NCI-H1694 treated with DMSO at 0.1 percent for 48 hours (cell line): ENCODE measurements at regions not wholly inside any gene's neighbourhood (a gene's known extent, or its start where the extent isn't known, plus 50 kb on each side); places are given as distances from the start of the nearest gene placed in this dataset.
A peak's percentile ranks its signal among the peaks of the same experiment; 100 is the strongest.

Experiments
- DNase-seq: peaks from one replicate; lab custom pipeline; 2025; lab: John Stamatoyannopoulos, UW

- peak; percentile 59 for DNase-seq
These were observed 100.1 kb upstream of the KLF3 start for GRCh38 chr4:38563707-38564495.

DNA sequence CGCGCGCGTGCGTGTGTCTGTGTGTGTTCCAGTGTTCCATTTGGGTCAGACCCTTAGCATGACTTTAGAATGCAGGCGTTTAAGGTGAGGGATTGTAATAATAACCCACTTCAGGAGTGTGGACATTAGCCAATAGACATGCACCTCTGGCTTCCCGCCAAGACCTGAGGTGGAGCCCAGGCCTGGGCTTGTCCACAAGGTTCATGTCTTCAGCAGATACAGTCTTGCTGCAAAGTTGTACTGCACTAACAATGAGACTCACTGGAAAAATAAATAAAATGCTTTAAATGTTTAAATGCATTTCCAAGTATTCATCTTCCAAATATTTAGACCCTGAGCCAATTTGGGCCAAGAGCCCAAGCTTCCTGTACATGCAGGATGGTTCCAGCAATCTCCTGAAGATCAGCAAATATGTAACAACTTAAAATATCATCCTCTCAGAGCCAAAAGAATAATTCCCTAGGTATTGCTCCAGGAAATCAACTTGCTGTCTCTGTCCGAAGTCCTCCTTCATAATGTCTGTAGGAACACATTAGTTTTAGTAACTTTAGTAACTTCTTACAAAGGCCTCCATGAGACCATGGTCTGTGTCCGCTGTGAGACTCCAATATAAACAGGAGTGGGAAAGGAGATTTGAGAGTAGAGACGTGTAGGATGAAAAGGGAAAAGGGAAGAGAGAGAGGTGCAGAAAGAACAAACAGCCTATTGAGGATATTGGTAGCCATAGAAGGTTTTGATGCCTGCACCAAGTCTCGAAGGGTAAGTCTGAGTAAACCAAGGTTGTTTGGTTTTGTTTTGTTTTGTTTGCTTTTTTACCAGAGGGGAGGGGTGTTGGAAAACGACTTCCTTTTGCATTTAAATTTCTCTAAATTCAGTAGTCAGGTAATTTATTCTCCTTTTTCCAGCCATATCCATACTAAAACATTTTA is 98.5 kb upstream of the KLF3 start:
- no peak for DNase-seq

DNA sequence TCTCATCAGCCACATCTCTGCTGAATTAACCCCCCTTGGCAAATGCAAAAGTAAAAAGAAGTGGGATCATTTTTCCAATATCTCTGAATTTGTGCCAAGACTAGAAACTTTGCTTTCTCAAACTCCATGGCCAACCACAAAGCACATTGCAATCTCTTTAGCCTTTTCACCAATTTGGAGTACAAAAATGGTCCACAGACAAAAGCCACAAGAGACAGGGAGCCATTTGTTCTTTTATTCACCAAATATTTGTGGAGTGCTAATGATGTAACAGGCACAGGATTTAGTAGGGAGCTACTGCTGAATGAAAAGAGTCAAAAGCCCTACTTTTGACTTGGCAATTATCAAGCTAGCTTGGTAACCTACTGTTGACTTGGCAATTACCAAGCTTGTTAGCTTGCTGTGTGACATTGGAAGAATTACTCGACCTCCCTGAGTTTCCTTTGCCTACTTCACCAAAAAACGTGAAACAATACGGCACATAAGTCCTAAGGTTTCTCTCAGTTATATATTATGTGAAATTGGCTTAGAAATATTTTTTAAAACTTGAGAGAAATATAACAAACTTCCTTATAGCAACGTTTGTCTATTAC is 97.1 kb upstream of the KLF3 start:
- DNase-seq: no peak

DNA sequence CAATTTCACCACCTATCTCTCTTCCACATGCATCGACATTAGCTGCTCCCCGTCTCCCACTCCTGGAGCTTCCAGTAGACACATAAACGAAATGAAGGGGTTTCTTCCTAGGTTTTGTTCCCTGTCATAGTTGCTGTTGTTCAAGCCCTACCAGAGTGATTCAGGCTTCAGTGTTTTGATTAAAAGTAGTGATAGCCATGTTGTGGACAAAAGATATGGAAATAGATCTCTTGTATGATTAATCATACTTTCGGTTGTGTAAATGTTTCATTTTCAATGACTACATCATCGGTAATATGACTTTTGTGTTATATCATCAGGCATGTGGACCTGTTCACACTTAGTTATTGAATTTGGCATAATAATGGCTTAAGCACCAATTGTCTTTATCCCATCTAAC is 96.5 kb upstream of the KLF3 start:
- DNase-seq: no peak

- no peak for DNase-seq
These were observed 95.2 kb upstream of the KLF3 start for GRCh38 chr4:38568768-38569167.

GRCh38 chr4:38570647-38571276 is 93.2 kb upstream of the KLF3 start:
- no peak for DNase-seq

DNA sequence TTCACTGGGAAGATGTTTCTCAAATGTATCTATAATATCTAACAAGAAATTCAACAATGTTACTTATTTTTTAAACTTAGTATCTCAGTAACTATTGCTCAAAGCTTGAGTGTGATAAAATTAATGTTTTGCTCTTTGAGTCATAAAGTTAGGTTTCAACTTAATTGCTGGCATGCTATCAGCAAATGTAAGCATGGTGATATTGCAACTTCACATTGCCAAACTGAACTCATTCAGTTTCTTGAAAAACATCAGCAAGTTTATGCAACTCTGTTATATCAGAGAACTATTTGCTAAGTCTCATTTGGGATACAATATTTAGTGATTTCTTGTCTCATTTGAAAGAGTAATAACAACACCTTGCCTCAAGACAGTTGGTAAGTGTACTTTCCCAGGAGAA is 91.2 kb upstream of the KLF3 start:
- no peak for DNase-seq

GRCh38 chr4:38574559-38575333 is 89.3 kb upstream of the KLF3 start:
- no peak for DNase-seq

- no peak for DNase-seq
These were observed 87.2 kb upstream of the KLF3 start for GRCh38 chr4:38576767-38577166.

DNA sequence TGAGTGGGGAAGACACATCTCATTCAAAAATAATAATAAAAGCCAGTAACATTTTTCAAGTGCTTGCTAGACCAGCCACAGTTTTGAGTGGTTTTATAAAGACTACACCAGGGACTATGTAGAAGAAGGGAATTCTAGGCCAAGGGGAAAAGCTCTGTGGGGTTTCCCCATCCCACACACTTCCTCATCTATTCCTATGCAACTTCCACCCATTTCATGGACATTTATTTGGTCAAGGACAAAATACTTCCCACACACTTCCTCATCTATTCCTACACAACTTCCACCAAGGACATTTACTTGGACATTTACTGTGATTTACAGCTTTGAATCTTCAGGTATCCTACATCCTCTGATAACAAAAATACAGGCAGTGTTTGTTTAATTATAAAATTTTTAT is 86.5 kb upstream of the KLF3 start:
- no peak for DNase-seq

DNA sequence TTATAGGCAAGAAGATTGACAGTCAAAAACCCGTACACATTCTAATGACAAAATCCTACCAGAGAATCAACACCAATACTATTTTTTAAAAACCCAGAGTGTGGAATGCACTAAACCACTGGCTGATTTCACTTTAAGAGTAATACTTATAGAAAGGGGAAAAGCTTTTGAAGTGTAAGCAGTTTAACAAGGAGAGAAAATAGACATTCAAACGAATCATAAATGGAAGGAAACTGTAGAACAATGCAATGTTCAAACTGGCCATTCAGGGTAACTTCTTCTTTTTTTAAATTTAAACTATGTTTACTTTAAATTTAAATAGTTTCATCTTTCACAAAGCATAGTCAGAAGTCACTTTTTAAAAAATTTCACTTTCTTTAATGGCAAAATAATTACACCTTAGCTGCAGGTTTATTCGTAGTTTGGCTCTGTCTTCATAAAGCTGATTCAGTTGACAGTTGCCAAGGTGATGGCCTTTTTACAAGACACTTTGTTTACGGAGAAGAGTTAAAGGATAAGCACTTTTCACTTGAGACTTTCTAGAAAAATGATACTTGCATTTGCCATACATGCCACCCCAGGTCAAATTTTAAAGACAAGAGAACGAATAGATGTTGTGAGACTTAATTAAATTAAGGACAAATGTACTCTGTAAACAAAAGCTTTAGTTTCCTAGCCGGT is 82.4 kb upstream of the KLF3 start:
- DNase-seq: no peak

DNA sequence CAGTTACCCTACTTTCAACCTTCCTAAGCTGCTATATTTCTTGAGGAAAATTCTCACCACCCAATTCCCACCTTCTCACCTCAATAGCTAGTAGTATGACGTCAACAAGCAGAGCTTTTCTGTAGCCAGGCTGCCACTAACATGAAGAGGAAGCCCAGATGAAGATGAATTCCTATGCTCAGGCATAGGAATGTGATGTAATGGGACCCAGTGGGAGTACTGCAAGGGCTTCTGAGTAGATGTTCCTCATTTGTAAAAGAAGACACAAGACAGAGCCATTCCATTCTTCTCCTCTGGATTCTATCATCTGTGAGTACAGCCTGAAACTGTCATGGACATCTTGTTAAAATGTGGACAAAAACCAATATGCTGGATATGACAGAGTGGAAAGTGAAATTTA is 81.6 kb upstream of the KLF3 start:
- no peak for DNase-seq

GRCh38 chr4:38582889-38583470 is 81.0 kb upstream of the KLF3 start:
- DNase-seq: no peak

GRCh38 chr4:38585871-38586270 is 78.1 kb upstream of the KLF3 start:
- DNase-seq: no peak

DNA sequence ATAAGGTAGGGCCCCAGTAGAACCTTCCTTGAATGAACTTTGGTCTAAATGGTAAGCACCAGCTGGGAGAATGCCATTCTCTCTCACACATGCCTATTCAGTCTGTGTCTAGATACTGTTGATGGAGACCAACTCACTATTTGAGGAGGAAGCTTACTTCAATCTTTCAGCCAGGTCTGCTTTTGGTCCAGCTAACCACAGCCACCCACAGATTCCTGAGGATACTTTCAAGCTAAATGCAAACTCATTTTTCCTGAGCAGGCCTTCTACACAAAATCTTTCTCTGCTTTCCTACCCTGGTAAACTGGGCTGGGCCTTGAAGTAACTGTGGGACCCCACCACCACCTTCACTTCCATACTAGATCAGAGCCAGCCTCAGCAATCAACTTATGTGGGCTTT is 76.9 kb upstream of the KLF3 start:
- DNase-seq: no peak

DNA sequence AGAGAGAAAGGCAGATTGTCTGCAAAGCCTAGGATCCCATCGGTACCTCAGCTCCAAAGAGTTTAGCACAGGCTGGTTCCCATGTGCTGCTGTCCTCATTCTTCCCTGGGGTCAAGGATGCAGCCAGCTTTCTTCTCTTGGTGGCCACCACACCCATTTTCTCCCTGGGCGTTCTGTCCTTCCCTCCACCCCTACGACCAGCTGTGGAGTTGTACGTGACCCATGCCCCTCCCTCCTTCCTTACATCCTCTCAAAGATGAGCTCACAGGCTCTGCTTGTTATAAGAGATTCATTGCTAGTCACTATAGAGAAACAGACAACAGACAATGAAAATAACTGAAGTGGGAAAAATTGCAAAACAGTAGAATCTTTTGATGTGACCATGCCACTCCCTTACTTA is 74.0 kb upstream of the KLF3 start:
- DNase-seq: no peak

- DNase-seq: no peak
These were observed 72.2 kb upstream of the KLF3 start for GRCh38 chr4:38591617-38592337.

DNA sequence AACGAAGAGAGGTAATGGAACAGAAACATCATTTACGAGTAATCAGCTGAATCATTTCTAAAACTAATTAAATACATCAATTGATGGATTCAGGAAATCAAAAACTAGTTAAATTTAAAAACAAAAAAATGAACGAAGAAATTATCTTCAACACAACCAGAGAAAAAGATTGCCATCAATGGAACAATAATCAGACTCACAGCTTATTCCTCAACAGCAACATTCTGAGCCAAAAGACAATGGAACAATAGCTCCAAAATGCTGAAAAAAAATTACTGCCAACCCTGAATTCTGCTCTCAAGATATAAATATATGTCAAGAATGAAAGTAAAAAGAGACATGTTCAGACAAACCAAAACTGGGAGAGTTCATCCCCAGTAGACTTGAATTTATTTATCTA is 65.5 kb upstream of the KLF3 start:
- DNase-seq: no peak

DNA sequence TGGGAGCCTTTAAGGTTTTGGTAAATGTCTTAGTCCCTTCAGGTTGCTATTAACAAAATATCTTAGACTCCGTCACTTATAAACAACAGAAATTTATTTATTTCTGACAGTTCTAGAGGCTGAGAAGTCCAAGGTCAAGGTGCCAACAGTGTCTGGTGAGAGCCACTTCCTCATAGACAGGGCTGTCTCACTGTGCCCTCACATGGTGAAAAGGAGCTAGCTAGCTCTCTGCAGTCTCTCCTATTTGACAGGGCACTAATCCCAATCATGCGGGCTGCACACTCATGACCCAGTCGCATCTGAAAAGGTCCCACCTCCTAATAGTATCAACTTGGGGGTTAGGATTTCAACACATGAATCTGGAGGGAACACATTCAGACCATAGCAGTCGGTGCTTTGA is 63.4 kb upstream of the KLF3 start:
- no peak for DNase-seq
